Heart left ventricle (tissue), 16 donors: ENCODE measurements at regions not wholly inside any gene's neighbourhood (a gene's known extent, or its start where the extent isn't known, plus 50 kb on each side); places are given as distances from the start of the nearest gene placed in this dataset.
"Not testable (repeated sequence)": the region's sequence is repeated elsewhere in the genome, so short reads cannot be mapped to it uniquely, and the experiment has no call there.

ENCODE experiments used
- ATAC-seq, 4 donors: fragments of 200-7000 bp; cut with Tn5 transposase; one replicate each; pipeline ENCODE4 v1.9.1; 2020 to 2022; ENCODE audit warnings: moderate library complexity in 4 of 4, mild to moderate bottlenecking in 3 of 4, moderate number of reproducible peaks in 1 of 4
- DNase-seq, 5 donors: peaks; one replicate each; pipeline ENCODE4 v3.0.0-alpha.2; 2020
- H3K27ac ChIP-seq, 12 donors: fragments of 200-600 bp; sonication (generic) in 4 of 12; one replicate each; pipeline versions ENCODE4 v1.5.0 to v1.8.0; 2016 to 2022; ENCODE audit warnings: mild to moderate bottlenecking in 2 of 12
- H3K27me3 ChIP-seq, 9 donors: fragments of 200-600 bp; sonication (generic) in 2 of 9; one replicate each; pipeline versions ENCODE4 v1.5.1 to v1.8.0; 2016 to 2022; ENCODE audit warnings: mild to moderate bottlenecking in 3 of 9
- H3K36me3 ChIP-seq, 9 donors: fragments of 200-600 bp; sonication (generic) in 2 of 9; one replicate each; pipeline versions ENCODE4 v1.5.0 to v1.8.0; 2018 to 2022; ENCODE audit warnings: mild to moderate bottlenecking in 2 of 9
- H3K4me1 ChIP-seq, 12 donors: fragments of 200-600 bp; sonication (generic) in 4 of 12; one replicate each; pipeline versions ENCODE4 v1.5.0 to v1.8.0; 2016 to 2022; ENCODE audit warnings: mild to moderate bottlenecking in 3 of 12
- H3K4me3 ChIP-seq, 12 donors: fragments of 200-600 bp; sonication (generic) in 4 of 12; one replicate each; pipeline versions ENCODE4 v1.5.0 to v1.8.0; 2017 to 2022; ENCODE audit warnings: mild to moderate bottlenecking in 9 of 12, moderate library complexity in 4 of 12
- H3K9me3 ChIP-seq, 12 donors: fragments of 200-600 bp; sonication (generic) in 4 of 12; one replicate each; pipeline versions ENCODE4 v1.5.0 to v1.8.0; 2016 to 2022; ENCODE audit warnings: mild to moderate bottlenecking in 1 of 12
- CTCF ChIP-seq, 12 donors: fragments of 200-600 bp; sonication (generic) in 4 of 12; IDR thresholded peaks; one replicate each; pipeline versions ENCODE4 v1.5.0 to v1.8.0; 2018 to 2022; ENCODE audit warnings: antibody characterized with exemption in 12 of 12, mild to moderate bottlenecking in 5 of 12
- POLR2A ChIP-seq, 2 donors: fragments of 450-650 bp; IDR thresholded peaks; one replicate each; pipeline ENCODE4 v1.6.1; 2017; ENCODE audit warnings: antibody characterized with exemption in 2 of 2, mild to moderate bottlenecking in 2 of 2, moderate library complexity in 2 of 2
- WGBS, 4 donors: extraction: QIAGEN DNeasy Blood & Tissue Kit in 2 of 4; methylation state at CpG; one replicate each; pipeline versions ENCODE4 v1.1.5 to v1.1.7; 2013 to 2018; 5-methylcytosine and 5-hydroxymethylcytosine counted together
- intact Hi-C, 10 donors: fragments of 100-400 bp; cut with DNase I; formaldehyde crosslinking; loops; one replicate each; pipeline versions ENCODE4 v1.11.1 to v1.14.2; 2022
- donor health status: ischemic (EF 13 %, LVEDD 7.1; RV severe dilation, severe dysfunction).
- donor health status: healthy with polysubstance abuse.
- donor health status: DM: no; HTN: yes; CAD: no.
- donor health status: DM: no; HTN: no; CAD: no.
- donor health status: ischemic (EF 25% LVEDD 6.9; RV normal size, moderate dysfunction).
- donor health status: ischemic (EF 25% LVEDD 5.7; RV mildly dilated, moderate dysfunction).
- donor health status: healthy.
- donor health status: DM: yes; HTN: yes; CAD: no.
- donor health status: ischemic (EF 35%, LVEDD 5.7; RV mildly dilated, moderate dysfunction).
- donor health status: nonischemic (EF 11% LVEDD 7.7; RV severe dilation, severe dysfunction).
- donor health status: DM: yes; HTN: yes; CAD: no.
- donor health status: PGD.
- donor health status: ischemic (EF 29% LVEDD 5.4; RV normal size, mild dysfunction).
- donor health status: nonischemic (EF 23%, LVEDD 6.1; RV moderate dilation, normal function).

- ATAC-seq, result peak in 1 of 4 donors; percentile 38
- no peaks in the 10 kb centered on the region for H3K27me3 ChIP-seq
- peaks cover 0 to 22% (median 10%) of the 10 kb centered on the region in 12 donors for H3K9me3 ChIP-seq
- no peak overlapping the region for H3K27ac ChIP-seq
- DNase-seq, result no peak
- H3K4me1 ChIP-seq, result peaks cover 0 to 16% (median 0%) of the 10 kb centered on the region in 12 donors
- intact Hi-C loops, result no loop called here
- H3K4me3 ChIP-seq, result no peak overlapping the region
- no peaks in the 10 kb centered on the region for H3K36me3 ChIP-seq
- 54 to 76% (median 66%) methylated on average over 2 of the region's 2 CpGs for WGBS, 4 donors
- TF ChIP-seq POLR2A (IDR thresholded peaks at IDR 0.05) (no peak), CTCF (IDR thresholded peaks at IDR 0.05) (no peak)
These were observed 200.2 kb downstream of the CPEB2 start for GRCh38 chr4:15202481-15202880.

GRCh38 chr4:15206526-15206925 lies 204.2 kb downstream of the CPEB2 start:
- H3K4me3 ChIP-seq, H3K36me3 ChIP-seq, H3K27ac ChIP-seq, ATAC-seq, intact Hi-C loops, DNase-seq, H3K4me1 ChIP-seq, H3K27me3 ChIP-seq: not testable (repeated sequence)
- peaks cover 0 to 22% (median 10%) of the 10 kb centered on the region in 12 donors for H3K9me3 ChIP-seq
- WGBS, 4 donors, result 62 to 81% (median 80%) methylated on average over 3 of the region's 3 CpGs

GRCh38 chr4:15213302-15213970 lies 211.2 kb downstream of the CPEB2 start:
- intact Hi-C loops, result no loop called here
- peaks cover 0 to 2% (median 0%) of the 10 kb centered on the region in 12 donors for H3K4me1 ChIP-seq
- no peaks in the 10 kb centered on the region for H3K27me3 ChIP-seq
- no peaks in the 10 kb centered on the region for H3K9me3 ChIP-seq
- WGBS, 4 donors, result 69 to 81% (median 75%) methylated on average over 6 of the region's 6 CpGs
- DNase-seq (no peak), ATAC-seq (no peak)
- H3K27ac ChIP-seq, result peak overlapping the region in 1 of 12 donors; percentile 43
- no peak for TF ChIP-seq POLR2A (IDR thresholded peaks at IDR 0.05)
- TF ChIP-seq CTCF (IDR thresholded peaks at IDR 0.05), result no peak
- H3K4me3 ChIP-seq, result no peak overlapping the region
- no peaks in the 10 kb centered on the region for H3K36me3 ChIP-seq

- DNase-seq (no peak), ATAC-seq (no peak)
- TF ChIP-seq CTCF (IDR thresholded peaks at IDR 0.05) (no peak), POLR2A (IDR thresholded peaks at IDR 0.05) (no peak)
- peaks cover 0 to 2% (median 0%) of the 10 kb centered on the region in 12 donors for H3K4me1 ChIP-seq
- peak overlapping the region in 1 of 12 donors; percentile 25 for H3K27ac ChIP-seq
- H3K36me3 ChIP-seq, result no peaks in the 10 kb centered on the region
- no peak overlapping the region for H3K4me3 ChIP-seq
- no peaks in the 10 kb centered on the region for H3K27me3 ChIP-seq
- intact Hi-C loops, result no loop called here
- 67 to 79% (median 71%) methylated on average over 6 of the region's 6 CpGs for WGBS, 4 donors
- no peaks in the 10 kb centered on the region for H3K9me3 ChIP-seq
These were observed 212.7 kb upstream of the C1QTNF7 start for GRCh38 chr4:15215109-15215508.

GRCh38 chr4:15226203-15226602 lies 201.6 kb upstream of the C1QTNF7 start:
- peaks cover 0 to under 1% (median 0%) of the 10 kb centered on the region in 12 donors for H3K4me1 ChIP-seq
- DNase-seq, result no peak
- no peaks in the 10 kb centered on the region for H3K36me3 ChIP-seq
- H3K27me3 ChIP-seq, result no peaks in the 10 kb centered on the region
- WGBS, 4 donors, result 85 to 93% (median 89%) methylated on average over 3 of the region's 3 CpGs
- no peak overlapping the region for H3K27ac ChIP-seq
- no peaks in the 10 kb centered on the region for H3K9me3 ChIP-seq
- TF ChIP-seq POLR2A (IDR thresholded peaks at IDR 0.05) (no peak), CTCF (IDR thresholded peaks at IDR 0.05) (no peak)
- ATAC-seq, result no peak
- H3K4me3 ChIP-seq, result no peak overlapping the region
- intact Hi-C loops, result no loop called here
